CD4-positive, alpha-beta T cell treated with Interferon alpha-2 for 1 hour (primary cell): ENCODE measurements at regions not wholly inside any gene's neighbourhood (a gene's known extent, or its start where the extent isn't known, plus 50 kb on each side); places are given as distances from the start of the nearest gene placed in this dataset.
"Not testable (repeated sequence)": the region's sequence is repeated elsewhere in the genome, so short reads cannot be mapped to it uniquely, and the experiment has no call there.

ENCODE experiments used
- DNase-seq, 2 donors: peaks; one replicate each; pipeline ENCODE4 v3.0.0-alpha.2; 2020 to 2022

GRCh38 chr1:144021690-144022384 lies 50.1 kb upstream of the FAM72C start:
- DNase-seq = not testable (repeated sequence)
